H1 (cell line): ENCODE measurements at regions not wholly inside any gene's neighbourhood (a gene's known extent, or its start where the extent isn't known, plus 50 kb on each side); places are given as distances from the start of the nearest gene placed in this dataset.

ENCODE experiments used
- CTCF ChIA-PET: fragments of 300-600 bp; sonication (Branson Sonifier 250); formaldehyde crosslinking; loops from one replicate; lab custom pipeline; 2021; ENCODE audit not compliant: partially characterized antibody; lab: Charles Lee
- POLR2A ChIA-PET: fragments of 300-600 bp; sonication (Branson Sonifier 250); formaldehyde crosslinking; loops from one replicate; lab custom pipeline; 2021; ENCODE audit warnings: inconsistent platforms; ENCODE audit not compliant: partially characterized antibody; lab: Charles Lee
- DNase-seq, 2 experiments: peaks; one replicate each; pipeline versions ENCODE4 v3.0.0 to v3.0.0-alpha.2; 2010 to 2022; ENCODE audit warnings: low spot score in 2 of 2, low read depth in 1 of 2, mixed read lengths in 1 of 2
- FAIRE-seq: peaks from 2 replicates; lab custom pipeline; 2011; peaks lifted over from hg19 to GRCh38; lab: Jason Lieb, UNC
- H2AFZ ChIP-seq: 2 replicates; pipeline ENCODE4 v1.8.1; 2012; ENCODE audit warnings: low read length, inconsistent platforms
- H2AK5ac ChIP-seq: 2 replicates; pipeline ENCODE4 v1.6.1; 2013; ENCODE audit warnings: low read depth, low read length
- H2BK120ac ChIP-seq: replicated peaks from 2 replicates; pipeline ENCODE3; 2013; ENCODE audit warnings: low read depth, low read length, inconsistent platforms
- H2BK12ac ChIP-seq: 2 replicates; pipeline ENCODE4 v1.6.1; 2013; ENCODE audit warnings: low read depth, low read length
- H2BK15ac ChIP-seq: 2 replicates; pipeline ENCODE4 v1.6.1; 2013; ENCODE audit warnings: low read length
- H2BK20ac ChIP-seq: 2 replicates; pipeline ENCODE4 v1.6.1; 2013; ENCODE audit warnings: low read length
- H2BK5ac ChIP-seq: 2 replicates; pipeline ENCODE4 v1.6.1; 2013; ENCODE audit warnings: low read depth, low read length
- H3K14ac ChIP-seq: 2 replicates; pipeline ENCODE4 v1.6.1; 2013; ENCODE audit warnings: inconsistent platforms; ENCODE audit not compliant: insufficient read length
- H3K18ac ChIP-seq: 2 replicates; pipeline ENCODE4 v1.6.1; 2013; ENCODE audit warnings: low read length; ENCODE audit errors: extremely low read depth
- H3K23ac ChIP-seq: 2 replicates; pipeline ENCODE4 v1.6.1; 2013; ENCODE audit warnings: inconsistent platforms; ENCODE audit not compliant: insufficient read length
- H3K23me2 ChIP-seq: 2 replicates; pipeline ENCODE4 v1.6.1; 2013; ENCODE audit warnings: low read depth, low read length
- H3K27ac ChIP-seq: 2 replicates; pipeline ENCODE4 v1.6.1; 2011; ENCODE audit warnings: low read depth, low read length, inconsistent platforms
- H3K27me3 ChIP-seq, 4 experiments: replicated peaks in 1 of 4; 1 replicate in 1 of 4; 2 replicates in 3 of 4; pipeline versions ENCODE4 v1.6.1 to v1.8.1; 2011 to 2013; ENCODE audit warnings: low read length in 3 of 4, mild to moderate bottlenecking in 3 of 4, inconsistent platforms in 2 of 4, mixed read lengths in 2 of 4, moderate library complexity in 1 of 4; ENCODE audit not compliant: control insufficient read depth in 3 of 4, insufficient read depth in 3 of 4; ENCODE audit errors: extremely low read depth in 1 of 4
- H3K36me3 ChIP-seq, 4 experiments: 2 replicates each; pipeline versions ENCODE4 v1.6.1 to v1.8.1; 2011 to 2013; ENCODE audit warnings: mild to moderate bottlenecking in 4 of 4, low read length in 3 of 4, moderate library complexity in 2 of 4, control low read depth in 1 of 4, inconsistent platforms in 1 of 4; ENCODE audit not compliant: insufficient read depth in 4 of 4, control insufficient read depth in 2 of 4
- H3K4ac ChIP-seq: replicated peaks from 2 replicates; pipeline ENCODE3; 2013; ENCODE audit warnings: low read length, low read depth, mixed read lengths, inconsistent platforms; ENCODE audit not compliant: insufficient read length
- H3K4me1 ChIP-seq, 4 experiments: replicated peaks in 1 of 4; 1 replicate in 1 of 4; 2 replicates in 3 of 4; pipeline versions ENCODE4 v1.6.1 to v1.8.1; 2011 to 2013; ENCODE audit warnings: low read length in 3 of 4, inconsistent platforms in 2 of 4, mixed read lengths in 1 of 4; ENCODE audit not compliant: insufficient read depth in 4 of 4, control insufficient read depth in 3 of 4
- H3K4me2 ChIP-seq, 2 experiments: 2 replicates each; pipeline versions ENCODE4 v1.6.1 to v1.8.1; 2011 to 2013; ENCODE audit warnings: low read depth in 2 of 2, low read length in 2 of 2, control low read depth in 1 of 2, inconsistent platforms in 1 of 2, mild to moderate bottlenecking in 1 of 2; ENCODE audit not compliant: insufficient read depth in 1 of 2
- H3K4me3 ChIP-seq, 4 experiments: fragments of 200-600, 300-600 bp in 1 of 4; sonication (generic), shearing (Covaris generic), sonication (Bioruptor Twin) in 1 of 4; 2 replicates each; pipeline versions ENCODE4 v1.5.1 to v1.8.1; 2011 to 2016; ENCODE audit warnings: low read length in 4 of 4, low read depth in 3 of 4, control low read depth in 2 of 4, inconsistent platforms in 2 of 4, mild to moderate bottlenecking in 2 of 4, mixed read lengths in 1 of 4, moderate library complexity in 1 of 4; ENCODE audit not compliant: insufficient read depth in 2 of 4; ENCODE audit errors: extremely low read depth in 1 of 4
- H3K56ac ChIP-seq: replicated peaks from 2 replicates; pipeline ENCODE3; 2013; ENCODE audit warnings: low read depth, mild to moderate bottlenecking, mixed read lengths, low read length, inconsistent platforms; ENCODE audit not compliant: insufficient read length
- H3K79me1 ChIP-seq: 2 replicates; pipeline ENCODE4 v1.6.1; 2013; ENCODE audit warnings: low read depth, low read length, control low read depth
- H3K79me2 ChIP-seq, 2 experiments: 2 replicates each; pipeline versions ENCODE4 v1.6.1 to v1.8.1; 2012 to 2013; ENCODE audit warnings: low read length in 2 of 2, mild to moderate bottlenecking in 2 of 2, inconsistent platforms in 1 of 2; ENCODE audit not compliant: insufficient read depth in 2 of 2, control insufficient read depth in 1 of 2
- H3K9ac ChIP-seq, 4 experiments: replicated peaks in 1 of 4; 1 replicate in 1 of 4; 2 replicates in 3 of 4; pipeline versions ENCODE4 v1.6.1 to v1.8.1; 2011 to 2013; ENCODE audit warnings: low read depth in 3 of 4, low read length in 3 of 4, control low read depth in 2 of 4, mild to moderate bottlenecking in 2 of 4, moderate library complexity in 2 of 4, inconsistent platforms in 1 of 4; ENCODE audit errors: extremely low read depth in 1 of 4
- H3K9me3 ChIP-seq, 2 experiments: 2 replicates each; pipeline versions ENCODE4 v1.6.1 to v1.8.1; 2012 to 2013; ENCODE audit warnings: mild to moderate bottlenecking in 2 of 2, moderate library complexity in 2 of 2, control low read depth in 1 of 2, inconsistent platforms in 1 of 2, low read depth in 1 of 2, low read length in 1 of 2, mixed read lengths in 1 of 2; ENCODE audit not compliant: insufficient read depth in 2 of 2
- H4K20me1 ChIP-seq, 2 experiments: replicated peaks in 1 of 2; 2 replicates each; pipeline versions ENCODE3 to v1.8.1; 2011 to 2013; ENCODE audit warnings: inconsistent platforms in 2 of 2, low read length in 2 of 2, mild to moderate bottlenecking in 1 of 2; ENCODE audit not compliant: insufficient read depth in 2 of 2, control insufficient read depth in 1 of 2
- H4K5ac ChIP-seq: 2 replicates; pipeline ENCODE4 v1.6.1; 2013; ENCODE audit warnings: low read length, low read depth, mixed read lengths, inconsistent platforms; ENCODE audit not compliant: insufficient read length
- H4K8ac ChIP-seq: 2 replicates; pipeline ENCODE4 v1.8.0; 2013; ENCODE audit warnings: mild to moderate bottlenecking, moderate library complexity, low read length, inconsistent platforms; ENCODE audit not compliant: insufficient read depth; ENCODE audit errors: extremely low read depth
- H4K91ac ChIP-seq: replicated peaks from 2 replicates; pipeline ENCODE3; 2013; ENCODE audit warnings: low read length, mixed read lengths, inconsistent platforms; ENCODE audit not compliant: insufficient read length
- CHD1 ChIP-seq: IDR thresholded peaks from 2 replicates; pipeline ENCODE4 v1.6.1; 2012; ENCODE audit warnings: low read depth, low read length, improper control_type of control experiment
- KDM5A ChIP-seq: fragments of 200-600 bp; IDR thresholded peaks from 2 replicates; pipeline ENCODE4 v1.7.1; 2012; ENCODE audit warnings: mild to moderate bottlenecking, low read length, inconsistent platforms, mixed read lengths
- MAFK ChIP-seq: IDR thresholded peaks from 2 replicates; pipeline ENCODE4 v1.6.1; 2012; ENCODE audit warnings: low read depth, mild to moderate bottlenecking, improper control_type of control experiment, low read length
- POU5F1 ChIP-seq: IDR thresholded peaks from 2 replicates; pipeline ENCODE4 v1.6.1; 2011; ENCODE audit warnings: low read depth, mild to moderate bottlenecking, low read length, moderate library complexity
- SAP30 ChIP-seq: fragments of 300-600 bp; sonication (generic); IDR thresholded peaks from 2 replicates; pipeline ENCODE4 v1.7.1; 2012; ENCODE audit warnings: low read length, moderate library complexity, mild to moderate bottlenecking, inconsistent platforms; ENCODE audit not compliant: insufficient read depth, insufficient replicate concordance
- SP1 ChIP-seq: IDR thresholded peaks from 2 replicates; pipeline ENCODE4 v1.6.1; 2011; ENCODE audit warnings: low read depth, low read length
- YY1 ChIP-seq: IDR thresholded peaks from 2 replicates; pipeline ENCODE4 v1.6.1; 2011; ENCODE audit warnings: low read depth, mild to moderate bottlenecking, low read length
- WGBS, 2 experiments: shearing (Covaris generic) in 1 of 2; methylation state at CpG; one replicate each; pipeline versions ENCODE4 v1.1.6 to v1.1.7; 2013 to 2015; ENCODE audit warnings: low lambda C conversion rate in 2 of 2, mixed read lengths in 2 of 2, inconsistent platforms in 1 of 2, low coverage in 1 of 2, missing lambda C conversion rate in 1 of 2; ENCODE audit not compliant: insufficient replicate concordance in 2 of 2, insufficient coverage in 1 of 2, insufficient read length in 1 of 2; ENCODE audit errors: extremely low coverage in 1 of 2, missing lambda C conversion rate in 1 of 2; 5-methylcytosine and 5-hydroxymethylcytosine counted together
- TF ChIP-seq, protein P1 (sequence below): IDR thresholded peaks from 2 replicates; pipeline ENCODE4 v1.6.1; 2012; ENCODE audit warnings: inconsistent platforms

DNA sequence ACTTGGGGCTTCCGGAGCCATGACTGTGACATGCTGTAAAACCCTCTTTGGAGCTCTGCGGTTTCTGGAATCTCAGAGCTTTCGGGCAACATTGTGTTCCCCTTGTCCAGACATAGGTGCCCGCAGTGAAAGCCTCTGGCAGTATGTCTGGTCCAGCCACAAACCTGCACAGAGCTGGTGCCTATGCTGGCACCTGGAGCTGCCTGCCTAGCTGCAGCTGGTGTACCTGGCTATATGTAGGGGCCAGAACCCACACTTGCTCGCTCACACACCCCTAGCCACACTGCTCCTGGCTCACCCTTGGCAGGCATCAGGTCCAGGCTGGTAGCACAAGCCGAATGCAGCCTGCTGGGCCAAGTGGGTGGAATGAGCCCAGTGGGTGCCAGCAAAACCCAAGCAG lies 861.1 kb downstream of the FLRT2 start:
- H4K5ac ChIP-seq, result no peak overlapping the region
- no peaks in the 10 kb centered on the region for H3K27me3 ChIP-seq
- no peak overlapping the region for H2BK5ac ChIP-seq
- no peak overlapping the region for H2BK120ac ChIP-seq
- H3K4me3 ChIP-seq, result no peak overlapping the region
- H3K27ac ChIP-seq, result no peak overlapping the region
- no peak overlapping the region for H3K9ac ChIP-seq
- no peaks in the 10 kb centered on the region for H3K36me3 ChIP-seq
- WGBS, 2 experiments, result 95% methylated on average over 6 of the region's 6 CpGs; no CpG with 5 or more reads in 1 of the 2 experiments
- H2AK5ac ChIP-seq, result no peak overlapping the region
- ChIA-PET POLR2A (no interaction called here), CTCF (no interaction called here)
- no peak overlapping the region for H2AFZ ChIP-seq
- no peaks in the 10 kb centered on the region for H3K23me2 ChIP-seq
- no peak overlapping the region for H4K91ac ChIP-seq
- H3K79me2 ChIP-seq, result no peaks in the 10 kb centered on the region
- DNase-seq, result no peak
- H2BK15ac ChIP-seq, result no peak overlapping the region
- H3K4me1 ChIP-seq, result no peaks in the 10 kb centered on the region
- no peak overlapping the region for H2BK20ac ChIP-seq
- no peak overlapping the region for H3K4me2 ChIP-seq
- H3K4ac ChIP-seq, result no peak overlapping the region
- no peak for TF ChIP-seq SAP30
- no peak for TF ChIP-seq POU5F1
- no peak for TF ChIP-seq MAFK
- no peak for TF ChIP-seq CHD1
- TF ChIP-seq SP1, result no peak
- TF ChIP-seq KDM5A, result no peak
- TF ChIP-seq YY1, result no peak
- TF ChIP-seq, protein P1, sequence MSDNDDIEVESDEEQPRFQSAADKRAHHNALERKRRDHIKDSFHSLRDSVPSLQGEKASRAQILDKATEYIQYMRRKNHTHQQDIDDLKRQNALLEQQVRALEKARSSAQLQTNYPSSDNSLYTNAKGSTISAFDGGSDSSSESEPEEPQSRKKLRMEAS, result no peak
- no peak overlapping the region for H3K14ac ChIP-seq
- no peak overlapping the region for H3K23ac ChIP-seq
- no peak overlapping the region for H4K8ac ChIP-seq
- H3K56ac ChIP-seq, result no peak overlapping the region
- H2BK12ac ChIP-seq, result no peak overlapping the region
- H3K9me3 ChIP-seq, result no peaks in the 10 kb centered on the region
- no peaks in the 10 kb centered on the region for H4K20me1 ChIP-seq
- H3K79me1 ChIP-seq, result no peaks in the 10 kb centered on the region
- no peak for FAIRE-seq
- H3K18ac ChIP-seq, result no peak overlapping the region
